Stimulated activated CD8-positive, alpha-beta memory T cell treated with anti-CD3 and anti-CD28 coated beads, Interleukin-7, amount 100 ng/mL, for 1 hour (primary cell): ENCODE measurements at regions not wholly inside any gene's neighbourhood (a gene's known extent, or its start where the extent isn't known, plus 50 kb on each side); places are given as distances from the start of the nearest gene placed in this dataset.

Experiments
- DNase-seq, 2 donors: peaks; one replicate each; pipeline ENCODE4 v3.0.0-alpha.2; 2020; ENCODE audit warnings: low read depth in 2 of 2

DNA sequence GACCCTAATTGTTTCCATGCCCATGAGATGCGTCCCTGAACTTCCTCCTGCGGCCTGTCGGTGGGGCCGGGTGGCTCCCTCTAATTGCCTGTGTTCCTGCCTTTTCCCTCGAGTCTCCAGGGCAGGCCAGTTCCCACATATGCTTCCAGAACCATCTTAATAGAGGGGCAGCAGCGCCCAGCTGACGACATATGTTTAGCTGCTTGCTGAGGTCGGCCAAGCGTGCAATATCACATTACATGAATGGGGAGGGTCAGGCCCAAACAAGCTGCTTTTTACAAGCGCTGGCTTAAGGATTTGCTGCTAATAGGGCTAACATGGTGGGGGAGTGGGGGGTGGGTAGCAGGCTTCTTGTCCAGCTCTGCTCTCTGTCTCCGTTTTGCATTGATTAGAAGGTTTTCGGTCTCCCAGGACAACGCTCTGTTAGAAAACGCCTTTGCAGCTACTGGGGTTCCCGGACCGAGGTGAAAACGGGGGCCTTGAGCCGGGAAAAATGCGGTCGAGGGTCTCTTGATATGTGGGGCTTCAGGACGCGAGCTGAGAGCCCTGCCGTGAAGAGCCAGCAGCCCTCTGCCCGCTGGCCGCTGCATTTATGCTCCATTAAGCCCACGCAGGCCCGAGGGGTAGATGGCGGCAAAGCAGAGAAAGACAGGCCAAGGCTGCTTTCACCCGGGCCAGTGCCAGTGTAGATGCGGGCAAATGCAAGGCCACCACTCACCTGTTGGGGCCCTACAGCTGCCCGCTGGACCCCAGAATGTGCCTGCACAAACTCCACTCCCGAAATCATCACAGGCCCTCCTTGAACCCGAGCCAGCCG is 308.5 kb downstream of the BMP7 start:
- no peak for DNase-seq

DNA sequence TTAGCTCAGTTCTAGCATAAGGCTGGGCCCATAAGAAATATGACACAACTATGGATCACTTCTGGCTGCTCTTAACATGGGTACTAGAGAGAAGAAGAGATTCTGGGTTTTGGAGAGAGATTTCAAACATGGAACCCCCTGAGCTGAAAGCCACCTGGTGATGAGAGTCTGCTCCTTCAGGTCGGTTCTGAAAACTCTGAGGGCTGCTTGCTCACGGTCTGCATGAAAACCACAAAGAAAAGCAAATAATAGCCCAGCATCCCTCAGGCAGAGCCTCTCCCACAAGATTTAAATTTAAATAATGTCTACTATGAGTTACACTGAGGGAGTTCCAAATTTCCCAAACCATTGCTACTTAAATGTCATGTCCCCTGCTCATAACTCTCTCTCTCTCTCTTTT is 301.5 kb downstream of the BMP7 start:
- no peak for DNase-seq

DNA sequence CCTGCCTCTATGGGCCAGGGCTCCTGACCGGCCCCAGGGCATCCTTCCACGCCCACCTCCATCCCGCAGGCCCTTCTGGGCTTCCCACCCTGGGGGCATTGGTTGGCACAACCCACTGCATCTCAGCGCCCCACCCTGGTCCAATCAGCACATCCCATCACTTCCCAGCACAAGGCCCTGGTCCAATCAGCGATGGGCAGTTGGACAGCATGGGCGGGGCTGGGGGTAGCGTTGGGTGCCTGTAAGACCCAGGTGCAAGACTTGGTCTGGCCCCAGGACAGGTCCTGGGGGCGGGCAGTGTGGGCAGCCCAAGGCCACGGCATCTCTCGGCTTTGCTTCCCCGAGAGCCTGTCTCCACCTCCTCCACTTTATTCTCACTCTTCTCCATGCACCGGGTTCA is 298.5 kb downstream of the BMP7 start:
- no peak for DNase-seq

DNA sequence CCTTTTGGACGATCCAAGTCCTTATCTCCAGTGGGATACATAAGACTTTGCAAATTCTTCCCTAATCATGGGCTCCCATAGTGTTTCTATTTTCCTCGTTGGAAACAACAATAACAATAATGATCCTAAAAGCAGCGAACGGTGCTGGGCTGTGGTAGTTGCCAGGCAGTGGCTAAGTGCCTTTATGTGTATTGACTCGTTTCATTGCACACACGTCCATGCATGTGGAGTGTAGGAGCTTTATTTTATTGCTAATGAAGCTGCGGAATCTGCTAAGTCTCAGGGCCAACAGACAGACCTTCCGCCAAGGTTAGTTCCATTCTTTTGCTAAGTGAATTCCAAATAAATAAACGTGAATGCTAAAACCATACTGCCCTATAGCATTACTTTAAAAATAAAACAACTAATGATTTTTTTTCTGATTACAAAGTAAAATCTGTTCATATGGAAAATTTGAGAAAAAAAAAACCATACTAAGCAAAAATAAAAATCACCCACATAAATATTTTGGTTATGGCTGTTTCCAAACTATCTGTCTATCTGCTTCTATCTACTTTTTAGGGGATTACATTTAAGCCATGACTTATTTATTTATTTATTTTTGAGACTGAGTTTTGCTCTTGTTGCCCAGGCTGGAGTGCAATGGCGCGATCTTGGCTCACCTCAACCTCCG is 297.9 kb downstream of the BMP7 start:
- DNase-seq, result no peak

DNA sequence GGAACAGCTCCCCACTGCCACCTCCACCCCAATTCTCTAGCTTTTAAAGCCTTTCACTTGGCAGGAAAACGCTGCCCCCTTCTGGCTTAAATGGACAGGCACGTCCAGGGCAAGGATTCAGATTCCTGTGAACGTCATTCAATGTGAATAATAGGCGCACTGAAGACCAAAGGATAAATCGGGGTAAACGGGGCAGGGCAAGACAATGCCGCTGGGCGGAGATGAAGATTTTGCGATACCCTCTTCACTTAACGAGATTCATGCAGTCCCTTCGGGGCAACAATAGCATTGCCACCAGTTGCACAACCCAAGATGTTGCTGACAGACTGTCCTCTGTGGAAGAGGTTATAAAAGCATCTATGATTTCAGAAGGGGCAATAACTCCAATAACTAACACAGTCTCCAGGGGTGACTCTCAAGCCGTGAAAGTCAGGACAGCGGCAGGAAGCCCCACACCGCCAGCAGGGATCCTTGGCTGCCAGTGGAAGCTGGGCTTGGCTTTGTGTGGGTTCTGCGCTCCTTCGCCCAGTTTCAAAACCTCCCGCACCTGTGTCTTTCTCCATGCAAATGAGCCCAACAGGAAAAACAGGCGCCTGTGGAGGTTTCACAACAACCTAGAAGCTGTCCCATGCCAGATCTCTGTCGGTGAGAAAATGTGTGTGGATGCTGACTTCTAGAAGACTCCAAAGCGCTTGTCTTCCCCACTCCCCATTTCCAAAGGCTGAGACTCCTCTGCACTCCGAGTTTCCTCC is 291.8 kb downstream of the BMP7 start:
- DNase-seq, result no peak

DNA sequence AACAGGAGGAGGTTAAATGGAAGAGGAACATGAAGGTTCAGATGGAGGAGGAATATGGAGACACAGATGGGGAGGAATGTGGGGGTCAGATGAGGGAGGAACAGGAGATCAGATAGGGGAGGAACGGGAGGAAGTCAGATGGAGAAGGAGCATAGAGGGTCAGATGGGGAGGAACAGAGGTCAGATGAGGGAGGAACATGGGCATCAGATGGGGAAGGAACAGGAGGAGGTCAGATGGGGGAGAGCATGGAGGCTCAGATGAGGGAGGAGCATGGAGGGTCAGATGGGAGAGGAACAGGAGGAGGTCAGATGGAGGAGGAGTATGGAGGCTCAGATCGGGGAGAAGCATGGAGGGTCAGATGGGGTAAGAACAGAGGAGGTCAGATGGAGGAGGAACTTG is 290.6 kb downstream of the BMP7 start:
- no peak for DNase-seq

DNA sequence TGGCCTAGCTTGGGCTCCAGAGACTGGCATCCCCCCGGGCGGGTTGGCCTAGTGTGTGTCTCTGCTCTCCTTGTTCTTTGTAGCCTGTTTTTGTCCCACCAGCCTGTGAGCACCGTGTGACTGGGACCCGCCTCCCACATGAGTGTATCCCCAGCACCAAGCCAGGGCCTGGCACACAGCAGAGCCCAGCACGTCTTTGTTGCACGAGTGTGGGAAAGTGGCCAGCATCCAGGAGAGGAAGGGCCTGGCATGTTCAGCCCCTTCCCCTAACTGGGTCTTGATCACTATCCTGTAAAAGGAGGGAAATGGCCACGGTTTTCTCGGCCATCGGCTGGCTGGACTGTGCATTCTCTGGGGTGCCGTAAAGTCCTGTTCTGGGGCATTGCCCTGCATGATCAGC is 290.1 kb downstream of the BMP7 start:
- no peak for DNase-seq

DNA sequence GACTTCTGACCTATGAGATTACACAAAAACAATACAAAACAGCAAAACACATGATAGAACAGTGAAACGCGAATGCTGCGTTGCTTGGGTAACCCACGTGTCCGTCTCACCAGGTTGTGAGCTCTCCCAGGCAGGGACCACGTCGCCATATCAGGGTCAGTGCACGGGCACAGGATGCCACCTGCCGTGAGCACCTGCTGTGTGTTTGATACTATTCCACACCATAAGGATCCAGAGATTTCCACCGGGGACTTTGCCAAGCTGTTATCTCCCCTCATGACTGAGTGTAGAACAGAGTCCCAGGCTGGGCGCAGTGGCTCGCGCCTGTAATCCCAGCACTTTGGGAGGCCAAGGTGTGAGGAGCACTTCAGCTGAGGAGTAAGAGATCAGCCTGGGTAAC is 288.0 kb downstream of the BMP7 start:
- DNase-seq, result no peak

DNA sequence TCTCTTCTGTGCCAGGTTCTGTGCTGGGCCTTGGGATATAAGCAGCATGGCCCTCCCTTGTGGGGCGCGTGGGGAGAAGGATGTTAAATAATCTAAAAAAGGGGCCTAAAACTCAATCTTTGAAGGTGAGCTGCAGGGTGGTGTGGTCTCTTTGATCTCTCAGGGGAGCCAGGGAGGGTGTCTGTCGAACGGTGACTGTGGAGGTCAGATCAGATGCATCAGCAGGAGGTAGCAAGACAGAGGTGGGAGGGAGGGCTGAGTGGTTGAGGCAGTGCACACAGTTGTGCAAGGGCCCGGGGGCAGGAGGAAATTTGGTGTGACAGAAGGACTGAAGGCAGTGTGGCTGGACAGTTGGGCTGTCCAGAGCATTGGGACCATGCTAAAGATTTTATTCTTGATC is 287.3 kb downstream of the BMP7 start:
- no peak for DNase-seq

DNA sequence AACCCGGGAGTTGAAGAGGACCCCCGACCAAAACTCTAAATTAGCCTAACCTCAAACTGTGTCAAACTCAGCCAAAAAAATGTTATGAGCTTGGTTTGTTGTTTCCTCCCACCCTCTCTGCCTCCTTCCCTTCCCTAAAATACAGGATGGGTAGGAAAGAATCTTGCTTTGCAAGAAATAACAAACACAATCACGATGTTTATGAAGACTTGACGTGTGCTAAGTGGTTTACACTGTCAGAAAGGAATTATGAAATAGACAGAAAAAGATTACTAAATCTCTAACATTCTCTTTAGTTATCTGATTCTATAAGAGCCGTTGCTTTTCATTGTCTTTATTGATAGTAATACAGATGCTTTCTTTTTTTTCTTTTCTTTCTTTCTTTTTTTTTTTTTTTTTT is 285.1 kb downstream of the BMP7 start:
- no peak for DNase-seq

DNA sequence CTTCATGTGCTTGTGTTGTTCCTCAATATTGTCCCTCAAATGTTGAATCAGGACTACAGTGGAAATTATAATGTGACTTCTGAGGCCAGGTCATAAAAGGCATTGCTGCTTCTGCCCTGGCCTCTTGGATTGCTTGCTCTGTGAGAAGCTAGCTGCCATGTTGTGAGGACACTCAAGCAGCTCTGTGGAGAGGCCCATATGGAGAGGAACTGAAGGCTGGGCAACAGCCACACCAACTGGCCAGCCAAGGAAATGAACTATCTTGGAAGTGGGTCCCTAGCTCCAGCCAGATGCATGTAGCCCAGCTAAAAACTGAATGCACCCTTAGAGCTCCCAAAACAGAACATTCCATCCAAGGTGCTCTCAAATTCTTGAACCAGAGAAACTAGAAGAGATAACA is 282.6 kb downstream of the BMP7 start:
- no peak for DNase-seq

DNA sequence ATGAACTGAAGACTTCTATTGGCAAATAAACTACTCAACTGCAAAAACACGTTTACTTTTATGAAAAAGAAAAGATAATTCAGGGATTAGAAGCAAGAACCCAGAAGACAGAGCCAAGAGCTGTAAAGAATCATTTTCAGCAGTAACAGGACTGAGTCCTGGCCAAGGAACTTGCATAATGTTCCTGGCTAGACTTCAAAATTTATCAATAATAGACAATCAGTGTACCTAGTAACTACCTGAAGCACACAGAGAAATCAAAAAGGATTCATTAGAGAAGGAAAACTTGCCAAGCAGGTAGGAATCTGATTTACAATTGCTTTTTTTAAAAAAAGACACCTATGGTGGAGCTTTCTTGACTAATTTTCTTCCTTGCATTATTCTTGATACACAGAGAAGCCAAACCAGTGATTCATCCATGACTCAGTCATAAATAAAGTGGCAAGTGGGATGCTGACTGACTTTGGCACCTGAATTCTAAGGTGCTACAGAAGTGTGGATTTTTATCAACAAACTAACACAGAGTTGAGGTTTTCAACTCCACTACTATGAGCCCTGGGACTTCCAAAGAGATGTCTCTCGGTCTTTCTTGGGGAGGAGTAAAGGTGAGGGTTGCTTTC is 281.3 kb downstream of the BMP7 start:
- DNase-seq, result no peak

DNA sequence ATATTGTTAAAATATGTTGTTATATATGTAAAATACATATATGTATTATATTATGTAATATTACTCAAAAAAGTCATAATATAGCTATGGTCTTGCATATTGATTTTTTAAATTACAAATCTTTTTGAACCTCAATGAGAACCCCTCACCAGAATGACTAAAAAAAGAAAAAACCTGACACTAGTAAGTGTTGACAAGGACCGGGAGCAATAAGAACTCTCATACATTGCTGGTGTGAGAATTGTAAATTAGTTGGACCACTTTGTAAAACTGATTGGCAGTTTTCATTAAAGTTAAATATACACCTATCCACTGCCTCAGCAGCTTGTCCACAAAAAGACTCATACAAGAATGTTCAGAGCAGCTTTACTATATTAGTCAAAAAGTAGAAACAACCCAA is 280.0 kb downstream of the BMP7 start:
- DNase-seq, result no peak

DNA sequence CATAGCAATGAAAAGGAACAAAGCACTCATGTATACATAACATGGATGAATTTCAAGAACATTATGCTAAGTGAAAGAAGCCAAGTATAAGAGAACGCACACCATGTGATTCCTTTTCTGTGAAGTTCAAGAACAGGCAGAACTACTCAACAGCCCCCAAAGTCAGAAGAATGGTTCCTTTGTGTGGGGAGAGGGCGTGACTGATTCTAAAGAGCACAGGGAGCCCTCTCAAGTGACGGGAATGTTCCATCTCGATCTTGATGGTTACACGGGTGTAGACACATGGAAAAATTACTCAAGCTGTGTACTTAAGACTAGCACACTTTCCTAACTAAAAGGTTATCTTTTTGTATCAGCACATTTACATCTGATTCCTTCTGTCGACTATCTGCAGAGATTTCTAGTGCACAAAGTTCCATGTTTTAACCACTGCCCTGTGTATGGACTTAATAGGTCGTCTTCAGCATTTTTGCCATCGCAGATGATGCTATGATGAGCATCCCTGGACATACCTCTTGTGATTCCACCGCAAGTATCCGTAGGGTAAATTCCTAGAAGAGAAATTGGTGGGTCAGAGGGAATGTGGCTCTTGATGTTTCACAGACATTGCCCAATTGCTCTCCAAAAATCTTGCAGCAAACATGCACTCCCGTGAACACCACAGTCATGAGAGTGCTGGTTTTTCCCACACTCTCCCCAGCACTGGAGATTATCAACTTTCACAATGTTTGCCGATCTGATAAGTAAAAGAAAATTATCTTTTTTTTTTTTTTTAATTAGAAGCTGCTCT is 279.3 kb downstream of the BMP7 start:
- DNase-seq, result no peak

DNA sequence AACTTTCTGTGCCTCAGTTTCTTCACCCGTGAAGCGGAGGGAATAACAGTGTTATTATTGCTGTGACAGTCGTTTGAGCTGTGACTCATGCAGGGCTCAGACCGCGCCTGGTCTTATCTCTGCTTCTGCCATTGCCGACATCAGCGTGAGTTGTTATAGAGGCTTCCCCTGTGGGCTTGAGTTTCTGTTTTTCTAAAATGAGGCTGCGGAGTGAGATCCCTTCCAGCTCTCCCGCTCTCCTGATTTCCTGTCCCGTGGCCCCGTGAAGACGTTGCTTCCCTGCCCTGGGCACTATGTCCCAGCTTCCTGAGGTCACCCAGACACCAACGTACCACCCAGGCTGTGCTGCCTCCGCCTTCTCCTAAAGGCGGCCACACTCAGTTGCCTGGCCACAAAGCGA is 278.5 kb downstream of the BMP7 start:
- no peak for DNase-seq

DNA sequence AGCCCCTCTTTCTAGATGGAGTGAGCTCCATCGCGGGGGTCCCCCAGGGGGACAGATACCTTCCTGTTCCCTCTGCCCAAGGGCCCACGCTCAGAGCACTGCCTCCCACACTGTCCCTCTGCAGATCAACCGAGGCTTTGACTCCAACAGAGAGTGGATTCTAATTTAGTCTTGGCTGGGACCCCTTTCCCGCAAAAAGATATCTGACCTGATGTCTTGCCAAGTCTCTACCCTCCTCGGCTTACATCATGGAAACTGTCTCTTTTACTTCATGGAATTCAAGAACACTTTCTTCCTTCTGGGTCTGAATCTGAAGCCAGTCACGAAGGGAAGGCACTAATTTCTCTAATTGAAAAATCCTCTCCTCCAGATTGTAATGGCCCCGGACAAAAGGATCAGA is 278.0 kb downstream of the BMP7 start:
- DNase-seq, result no peak

DNA sequence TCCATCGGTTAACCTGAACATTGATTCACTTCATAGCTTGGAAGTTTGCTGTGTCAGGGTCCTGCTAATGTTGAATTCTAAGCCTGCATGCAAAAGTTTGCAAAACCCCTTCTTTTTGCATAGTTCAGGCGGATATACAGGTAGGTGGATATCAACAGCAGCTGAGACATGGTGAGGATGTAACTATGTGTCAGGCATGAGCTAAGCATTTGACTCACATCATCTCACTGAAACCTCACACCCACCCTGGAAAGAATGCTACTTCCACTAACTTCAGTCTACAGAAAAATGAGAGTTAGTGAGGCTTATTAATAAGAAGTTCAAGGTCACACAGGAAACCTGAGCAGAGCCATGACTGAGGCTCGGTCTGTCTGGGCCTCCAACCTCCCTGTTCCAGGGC is 276.9 kb downstream of the BMP7 start:
- DNase-seq, result no peak

DNA sequence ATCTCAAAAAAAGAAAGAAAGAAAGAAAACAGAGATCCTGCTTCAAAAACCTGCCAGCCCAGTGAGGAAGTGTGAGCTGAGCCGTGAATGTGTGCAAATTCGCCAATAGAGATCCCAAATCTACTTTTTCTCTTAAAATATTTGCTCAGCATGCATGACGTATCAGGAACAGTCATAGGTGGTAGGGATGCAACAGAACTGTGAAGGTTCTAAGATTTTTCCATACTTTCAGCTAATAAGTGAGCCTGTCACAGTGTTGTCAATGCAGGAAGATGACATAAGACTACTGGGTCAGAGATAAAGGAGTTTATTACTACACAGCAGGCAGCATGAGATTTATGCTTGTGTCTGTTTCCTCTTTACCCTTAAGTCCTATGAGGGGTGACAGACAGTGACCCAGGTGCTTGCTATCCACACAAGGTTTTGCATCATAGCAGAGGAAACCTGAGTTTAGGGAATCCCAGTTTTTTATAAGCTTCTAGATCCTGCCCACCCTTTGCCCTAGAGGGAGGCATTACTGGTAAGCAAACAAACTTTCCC is 273.4 kb downstream of the BMP7 start:
- no peak for DNase-seq

DNA sequence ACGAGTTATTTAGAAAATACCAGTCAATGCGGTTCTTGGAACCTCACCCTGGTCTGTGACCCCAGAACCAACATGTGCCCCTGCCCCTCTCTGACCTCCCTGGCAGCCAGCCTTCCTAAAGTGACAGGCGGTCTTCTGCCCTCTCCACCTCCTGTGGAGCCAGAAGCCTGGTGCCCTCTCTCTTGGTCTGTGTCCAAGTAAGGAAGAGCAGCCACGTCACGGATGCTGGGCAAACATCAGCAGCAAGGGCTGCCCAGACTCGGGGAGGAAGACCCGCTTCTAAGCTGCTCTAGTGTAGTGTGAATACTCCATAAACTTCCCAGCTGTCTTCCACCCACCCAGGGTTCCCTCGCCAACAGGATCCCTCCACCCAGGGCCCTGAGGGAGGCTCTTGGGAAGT is 272.4 kb downstream of the BMP7 start:
- DNase-seq, result no peak

DNA sequence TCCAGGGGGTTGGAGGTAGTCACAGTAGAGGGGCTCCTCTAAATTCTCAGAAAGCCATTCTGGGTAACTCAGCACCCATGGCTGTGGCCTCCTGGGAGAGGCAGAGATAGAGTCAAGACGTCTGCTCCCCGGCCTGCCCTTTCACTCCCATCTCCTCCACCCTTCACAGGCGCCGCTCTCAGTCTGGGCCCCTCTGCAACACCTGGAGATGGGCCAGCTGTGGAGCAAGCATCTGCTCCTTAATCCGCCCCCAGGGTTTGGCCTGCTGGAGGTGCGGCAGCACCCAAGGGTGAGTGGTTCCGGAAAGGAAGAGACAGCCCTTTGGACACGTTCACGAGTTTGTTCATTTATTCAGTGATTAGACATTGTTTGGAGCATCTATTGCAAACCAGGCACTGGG is 271.3 kb downstream of the BMP7 start:
- DNase-seq, result no peak

DNA sequence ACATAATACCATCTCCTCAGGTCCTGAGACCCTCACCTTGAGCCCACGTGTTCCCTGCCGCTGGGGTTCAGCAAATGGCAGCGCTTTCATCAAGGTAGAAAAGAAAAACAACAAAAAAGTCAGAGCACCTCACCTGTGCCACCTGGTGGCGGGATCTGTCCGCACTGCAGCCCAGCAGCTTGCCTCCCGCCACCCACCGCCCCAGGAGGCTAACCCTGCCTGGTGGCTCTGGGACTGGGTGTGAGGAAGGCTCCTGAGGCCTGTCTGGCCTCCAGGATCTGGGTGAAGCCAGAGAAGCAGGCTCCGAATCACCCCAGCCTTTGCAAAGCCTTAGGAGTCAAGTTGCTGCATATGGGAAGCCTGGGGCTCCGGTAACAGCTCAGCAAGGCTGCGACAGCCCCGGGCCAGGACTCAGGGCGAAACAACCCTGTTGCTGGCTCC is 270.8 kb downstream of the BMP7 start:
- no peak for DNase-seq
